GM13976 (cell line): ENCODE measurements at regions not wholly inside any gene's neighbourhood (a gene's known extent, or its start where the extent isn't known, plus 50 kb on each side); places are given as distances from the start of the nearest gene placed in this dataset.

Experiments used
- DNase-seq: peaks from one replicate; pipeline ENCODE4 v3.0.0; 2012; ENCODE audit warnings: low spot score
- CTCF ChIP-seq: IDR thresholded peaks from 2 replicates; pipeline ENCODE4 v1.5.1; 2012; ENCODE audit warnings: borderline replicate concordance, mild to moderate bottlenecking; ENCODE audit not compliant: insufficient read depth; ENCODE audit errors: extremely low read depth, missing control alignments, control extremely low read depth
- in situ Hi-C: fragments of 300-500 bp; cut with MboI; formaldehyde crosslinking; loops from one replicate; pipeline ENCODE4 v1.12.0; 2022; ENCODE audit warnings: low sequenced_read_pairs, mixed read lengths, inconsistent platforms; ENCODE audit not compliant: unreplicated experiment

- in situ Hi-C loops: no loop called here
- no peak for DNase-seq
- no peak for TF ChIP-seq CTCF
Measured at GRCh38 chr5:89556215-89556913, 673.4 kb upstream of the MEF2C start.

- DNase-seq: no peak
- in situ Hi-C loops: no loop called here
- no peak for TF ChIP-seq CTCF
Measured at GRCh38 chr5:89546657-89547056, 663.7 kb upstream of the MEF2C start.

GRCh38 chr5:89545626-89546025 is 662.6 kb upstream of the MEF2C start:
- in situ Hi-C loops: no loop called here
- TF ChIP-seq CTCF: no peak
- DNase-seq: no peak

GRCh38 chr5:89545076-89545475 is 662.1 kb upstream of the MEF2C start:
- no peak for DNase-seq
- TF ChIP-seq CTCF: no peak
- in situ Hi-C loops: no loop called here

- in situ Hi-C loops: no loop called here
- no peak for DNase-seq
- TF ChIP-seq CTCF: no peak
Measured at GRCh38 chr5:89542736-89543135, 659.8 kb upstream of the MEF2C start.

- TF ChIP-seq CTCF: no peak
- no peak for DNase-seq
- in situ Hi-C loops: no loop called here
Measured at GRCh38 chr5:89537800-89538199, 654.8 kb upstream of the MEF2C start.
